H9 (cell line): ENCODE measurements at regions not wholly inside any gene's neighbourhood (a gene's known extent, or its start where the extent isn't known, plus 50 kb on each side); places are given as distances from the start of the nearest gene placed in this dataset.

Experiments used
- DNase-seq: peaks from one replicate; pipeline ENCODE4 v3.0.0-alpha.2; 2017
- H2AFZ ChIP-seq: one replicate; pipeline ENCODE4 v1.6.1; 2013; ENCODE audit warnings: mild to moderate bottlenecking, low read length, control low read depth, moderate library complexity
- H2AK5ac ChIP-seq: 2 replicates; pipeline ENCODE4 v1.6.1; 2013; ENCODE audit warnings: low read length, control low read depth, mixed read lengths; ENCODE audit not compliant: insufficient read length
- H2BK120ac ChIP-seq: one replicate; pipeline ENCODE4 v1.6.1; 2013; ENCODE audit warnings: low read depth, mild to moderate bottlenecking, low read length, control low read depth, inconsistent platforms; ENCODE audit not compliant: poor library complexity, severe bottlenecking
- H2BK12ac ChIP-seq: 2 replicates; pipeline ENCODE4 v1.6.1; 2013; ENCODE audit warnings: low read length, control low read depth, mixed read lengths, low read depth; ENCODE audit not compliant: insufficient read length
- H2BK15ac ChIP-seq: 2 replicates; pipeline ENCODE4 v1.6.1; 2013; ENCODE audit warnings: low read depth, low read length, control low read depth
- H2BK20ac ChIP-seq: one replicate; pipeline ENCODE4 v1.6.1; 2013; ENCODE audit warnings: low read depth, mild to moderate bottlenecking, low read length, control low read depth, inconsistent platforms; ENCODE audit not compliant: poor library complexity, severe bottlenecking
- H2BK5ac ChIP-seq: 2 replicates; pipeline ENCODE4 v1.6.1; 2013; ENCODE audit warnings: low read length, control low read depth, mixed read lengths; ENCODE audit not compliant: insufficient read length
- H3K14ac ChIP-seq: 2 replicates; pipeline ENCODE4 v1.6.1; 2013; ENCODE audit warnings: low read length, control low read depth; ENCODE audit not compliant: insufficient read depth
- H3K18ac ChIP-seq: 2 replicates; pipeline ENCODE4 v1.6.1; 2013; ENCODE audit warnings: low read depth, mild to moderate bottlenecking, mixed read lengths, low read length, control low read depth; ENCODE audit not compliant: insufficient read length
- H3K23ac ChIP-seq: 2 replicates; pipeline ENCODE4 v1.6.1; 2013; ENCODE audit warnings: low read length, control low read depth, mixed read lengths, low read depth; ENCODE audit not compliant: insufficient read length
- H3K23me2 ChIP-seq: 2 replicates; pipeline ENCODE4 v1.6.1; 2013; ENCODE audit warnings: low read depth, mild to moderate bottlenecking, mixed read lengths, low read length, control low read depth; ENCODE audit not compliant: insufficient read length, poor library complexity, severe bottlenecking
- H3K27ac ChIP-seq: 2 replicates; pipeline ENCODE4 v1.5.1; 2013; ENCODE audit warnings: low read length, control low read depth, mixed read lengths, low read depth; ENCODE audit not compliant: insufficient read length
- H3K27me3 ChIP-seq: 2 replicates; pipeline ENCODE4 v1.6.1; 2013; ENCODE audit warnings: low read length, control low read depth, inconsistent platforms; ENCODE audit not compliant: insufficient read depth
- H3K4ac ChIP-seq: 2 replicates; pipeline ENCODE4 v1.6.1; 2013; ENCODE audit warnings: low read depth, mild to moderate bottlenecking, control low read depth, inconsistent platforms, low read length, moderate library complexity
- H3K4me1 ChIP-seq: 2 replicates; pipeline ENCODE4 v1.6.1; 2013; ENCODE audit warnings: low read length, control low read depth, inconsistent platforms; ENCODE audit not compliant: insufficient read depth
- H3K4me2 ChIP-seq: 2 replicates; pipeline ENCODE4 v1.6.1; 2013; ENCODE audit warnings: low read length, control low read depth, mixed read lengths; ENCODE audit not compliant: insufficient read length, insufficient read depth
- H3K56ac ChIP-seq: 2 replicates; pipeline ENCODE4 v1.6.1; 2013; ENCODE audit warnings: low read depth, mild to moderate bottlenecking, mixed read lengths, low read length, control low read depth; ENCODE audit not compliant: insufficient read length
- H3K79me1 ChIP-seq: 2 replicates; pipeline ENCODE4 v1.6.1; 2013; ENCODE audit warnings: low read depth, mild to moderate bottlenecking, moderate library complexity, low read length, control low read depth, inconsistent platforms; ENCODE audit not compliant: insufficient read depth, poor library complexity, severe bottlenecking
- H3K79me2 ChIP-seq: 2 replicates; pipeline ENCODE4 v1.6.1; 2013; ENCODE audit warnings: low read length, control low read depth, inconsistent platforms; ENCODE audit not compliant: insufficient read depth
- H3K9ac ChIP-seq: 2 replicates; pipeline ENCODE4 v1.6.1; 2013; ENCODE audit warnings: low read length, control low read depth, mixed read lengths; ENCODE audit not compliant: insufficient read length; ENCODE audit errors: extremely low read depth
- H3K9me3 ChIP-seq: one replicate; pipeline ENCODE4 v1.6.1; 2013; ENCODE audit warnings: low read depth, low read length, inconsistent platforms; ENCODE audit not compliant: control insufficient read depth
- H3T11ph ChIP-seq: one replicate; pipeline ENCODE4 v1.6.1; 2013; ENCODE audit warnings: mild to moderate bottlenecking, low read length, control low read depth, inconsistent platforms
- H4K20me1 ChIP-seq: one replicate; pipeline ENCODE4 v1.6.1; 2013; ENCODE audit not compliant: control insufficient read depth, insufficient read length, insufficient read depth
- H4K5ac ChIP-seq: 2 replicates; pipeline ENCODE4 v1.6.1; 2013; ENCODE audit warnings: low read depth, mild to moderate bottlenecking, mixed read lengths, low read length, control low read depth; ENCODE audit not compliant: insufficient read length
- H4K8ac ChIP-seq: replicated peaks from 2 replicates; pipeline ENCODE4 v1.6.1; 2013; ENCODE audit warnings: low read length, control low read depth, mixed read lengths, low read depth; ENCODE audit not compliant: insufficient read length
- H4K91ac ChIP-seq: 2 replicates; pipeline ENCODE4 v1.6.1; 2013; ENCODE audit warnings: low read depth, mild to moderate bottlenecking, moderate library complexity, mixed read lengths, low read length, control low read depth; ENCODE audit not compliant: insufficient read length
- H3K27ac Mint-ChIP-seq, 3 experiments: 2 replicates in 2 of 3; 3 replicates in 1 of 3; pipeline ENCODE4 v1.8.0; 2020 to 2021; ENCODE audit warnings: mixed read lengths in 3 of 3, mild to moderate bottlenecking in 1 of 3, moderate library complexity in 1 of 3
- H3K27me3 Mint-ChIP-seq: 2 replicates; pipeline ENCODE4 v1.8.0; 2021; ENCODE audit warnings: low read depth, mild to moderate bottlenecking, moderate library complexity, mixed read lengths
- H3K36me3 Mint-ChIP-seq, 3 experiments: 2 replicates in 2 of 3; 3 replicates in 1 of 3; pipeline ENCODE4 v1.8.0; 2020 to 2021; ENCODE audit warnings: low read depth in 3 of 3, mixed read lengths in 3 of 3; ENCODE audit not compliant: insufficient read depth in 1 of 3
- H3K4me1 Mint-ChIP-seq, 2 experiments: 2 replicates each; pipeline ENCODE4 v1.8.0; 2020; ENCODE audit warnings: mixed read lengths in 2 of 2
- H3K4me3 Mint-ChIP-seq, 2 experiments: 2 replicates in 1 of 2; 3 replicates in 1 of 2; pipeline ENCODE4 v1.8.0; 2020 to 2021; ENCODE audit warnings: mild to moderate bottlenecking in 2 of 2, mixed read lengths in 2 of 2, moderate library complexity in 1 of 2
- H3K9me3 Mint-ChIP-seq, 2 experiments: 2 replicates in 1 of 2; 3 replicates in 1 of 2; pipeline ENCODE4 v1.8.0; 2020; ENCODE audit warnings: mild to moderate bottlenecking in 2 of 2, mixed read lengths in 2 of 2, moderate library complexity in 1 of 2
- CTCF ChIP-seq: fragments of 200-600 bp; sonication (generic); conservative IDR thresholded peaks from 3 replicates; pipeline ENCODE4 v1.8.0; 2021; ENCODE audit warnings: antibody characterized with exemption, mild to moderate bottlenecking
- WGBS: extraction: QIAGEN DNeasy Blood & Tissue Kit; methylation state at CpG from one replicate; pipeline ENCODE4 v1.1.7; 2013; ENCODE audit warnings: missing lambda C conversion rate, low lambda C conversion rate, mixed read lengths; ENCODE audit not compliant: insufficient read length; ENCODE audit errors: extremely low coverage; 5-methylcytosine and 5-hydroxymethylcytosine counted together

GRCh38 chr5:24059716-24060115 is 552.3 kb downstream of the PRDM9 start:
- no peaks in the 10 kb centered on the region for H4K20me1 ChIP-seq
- DNase-seq: no peak
- no peaks in the 10 kb centered on the region for H3K9me3 ChIP-seq
- no peak overlapping the region for H3K14ac ChIP-seq
- H4K91ac ChIP-seq: no peak overlapping the region
- H3K27me3 Mint-ChIP-seq: no peaks in the 10 kb centered on the region; the same call in 1 of the 2 replicates
- H2BK120ac ChIP-seq: no peak overlapping the region
- H3K27ac ChIP-seq: no peak overlapping the region
- H2AFZ ChIP-seq: no peak overlapping the region
- H3K4me2 ChIP-seq: no peak overlapping the region
- no peak overlapping the region for H3K56ac ChIP-seq
- no CpG with 5 or more reads among the region's 4 CpGs for WGBS
- H3K4me1 Mint-ChIP-seq: no peaks in the 10 kb centered on the region
- H3K4me3 Mint-ChIP-seq: no peak overlapping the region
- H4K5ac ChIP-seq: no peak overlapping the region
- no peak overlapping the region for H3T11ph ChIP-seq
- no peak overlapping the region for H3K9ac ChIP-seq
- H2BK12ac ChIP-seq: no peak overlapping the region
- H3K36me3 Mint-ChIP-seq: no peaks in the 10 kb centered on the region; a peak in 1 of 7 replicates
- no peak overlapping the region for H3K4ac ChIP-seq
- no peak overlapping the region for H3K23ac ChIP-seq
- H3K79me1 ChIP-seq: no peaks in the 10 kb centered on the region
- no peaks in the 10 kb centered on the region for H3K4me1 ChIP-seq
- H3K18ac ChIP-seq: no peak overlapping the region
- no peak overlapping the region for H4K8ac ChIP-seq
- no peak overlapping the region for H3K27ac Mint-ChIP-seq
- H3K23me2 ChIP-seq: no peaks in the 10 kb centered on the region
- H3K79me2 ChIP-seq: no peaks in the 10 kb centered on the region
- no peak overlapping the region for H2BK5ac ChIP-seq
- no peaks in the 10 kb centered on the region for H3K27me3 ChIP-seq
- TF ChIP-seq CTCF: no peak
- no peaks in the 10 kb centered on the region; a peak in 1 of 5 replicates for H3K9me3 Mint-ChIP-seq
- H2BK20ac ChIP-seq: no peak overlapping the region
- H2BK15ac ChIP-seq: no peak overlapping the region
- no peak overlapping the region for H2AK5ac ChIP-seq
